H1 (cell line): ENCODE measurements at regions not wholly inside any gene's neighbourhood (a gene's known extent, or its start where the extent isn't known, plus 50 kb on each side); places are given as distances from the start of the nearest gene placed in this dataset.

Experiments
- CTCF ChIA-PET: fragments of 300-600 bp; sonication (Branson Sonifier 250); formaldehyde crosslinking; loops from one replicate; lab custom pipeline; 2021; ENCODE audit not compliant: partially characterized antibody; lab: Charles Lee
- POLR2A ChIA-PET: fragments of 300-600 bp; sonication (Branson Sonifier 250); formaldehyde crosslinking; loops from one replicate; lab custom pipeline; 2021; ENCODE audit warnings: inconsistent platforms; ENCODE audit not compliant: partially characterized antibody; lab: Charles Lee
- DNase-seq, 2 experiments: peaks; one replicate each; pipeline versions ENCODE4 v3.0.0 to v3.0.0-alpha.2; 2010 to 2022; ENCODE audit warnings: low spot score in 2 of 2, low read depth in 1 of 2, mixed read lengths in 1 of 2
- FAIRE-seq: peaks from 2 replicates; lab custom pipeline; 2011; peaks lifted over from hg19 to GRCh38; lab: Jason Lieb, UNC
- H2AFZ ChIP-seq: 2 replicates; pipeline ENCODE4 v1.8.1; 2012; ENCODE audit warnings: low read length, inconsistent platforms
- H2AK5ac ChIP-seq: 2 replicates; pipeline ENCODE4 v1.6.1; 2013; ENCODE audit warnings: low read depth, low read length
- H2BK120ac ChIP-seq: replicated peaks from 2 replicates; pipeline ENCODE3; 2013; ENCODE audit warnings: low read depth, low read length, inconsistent platforms
- H2BK12ac ChIP-seq: 2 replicates; pipeline ENCODE4 v1.6.1; 2013; ENCODE audit warnings: low read depth, low read length
- H2BK15ac ChIP-seq: 2 replicates; pipeline ENCODE4 v1.6.1; 2013; ENCODE audit warnings: low read length
- H2BK20ac ChIP-seq: 2 replicates; pipeline ENCODE4 v1.6.1; 2013; ENCODE audit warnings: low read length
- H2BK5ac ChIP-seq: 2 replicates; pipeline ENCODE4 v1.6.1; 2013; ENCODE audit warnings: low read depth, low read length
- H3K14ac ChIP-seq: 2 replicates; pipeline ENCODE4 v1.6.1; 2013; ENCODE audit warnings: inconsistent platforms; ENCODE audit not compliant: insufficient read length
- H3K18ac ChIP-seq: 2 replicates; pipeline ENCODE4 v1.6.1; 2013; ENCODE audit warnings: low read length; ENCODE audit errors: extremely low read depth
- H3K23ac ChIP-seq: 2 replicates; pipeline ENCODE4 v1.6.1; 2013; ENCODE audit warnings: inconsistent platforms; ENCODE audit not compliant: insufficient read length
- H3K23me2 ChIP-seq: 2 replicates; pipeline ENCODE4 v1.6.1; 2013; ENCODE audit warnings: low read depth, low read length
- H3K27ac ChIP-seq: 2 replicates; pipeline ENCODE4 v1.6.1; 2011; ENCODE audit warnings: low read depth, low read length, inconsistent platforms
- H3K27me3 ChIP-seq, 4 experiments: replicated peaks in 1 of 4; 1 replicate in 1 of 4; 2 replicates in 3 of 4; pipeline versions ENCODE4 v1.6.1 to v1.8.1; 2011 to 2013; ENCODE audit warnings: low read length in 3 of 4, mild to moderate bottlenecking in 3 of 4, inconsistent platforms in 2 of 4, mixed read lengths in 2 of 4, moderate library complexity in 1 of 4; ENCODE audit not compliant: control insufficient read depth in 3 of 4, insufficient read depth in 3 of 4; ENCODE audit errors: extremely low read depth in 1 of 4
- H3K36me3 ChIP-seq, 4 experiments: 2 replicates each; pipeline versions ENCODE4 v1.6.1 to v1.8.1; 2011 to 2013; ENCODE audit warnings: mild to moderate bottlenecking in 4 of 4, low read length in 3 of 4, moderate library complexity in 2 of 4, control low read depth in 1 of 4, inconsistent platforms in 1 of 4; ENCODE audit not compliant: insufficient read depth in 4 of 4, control insufficient read depth in 2 of 4
- H3K4ac ChIP-seq: replicated peaks from 2 replicates; pipeline ENCODE3; 2013; ENCODE audit warnings: low read length, low read depth, mixed read lengths, inconsistent platforms; ENCODE audit not compliant: insufficient read length
- H3K4me1 ChIP-seq, 4 experiments: replicated peaks in 1 of 4; 1 replicate in 1 of 4; 2 replicates in 3 of 4; pipeline versions ENCODE4 v1.6.1 to v1.8.1; 2011 to 2013; ENCODE audit warnings: low read length in 3 of 4, inconsistent platforms in 2 of 4, mixed read lengths in 1 of 4; ENCODE audit not compliant: insufficient read depth in 4 of 4, control insufficient read depth in 3 of 4
- H3K4me2 ChIP-seq, 2 experiments: 2 replicates each; pipeline versions ENCODE4 v1.6.1 to v1.8.1; 2011 to 2013; ENCODE audit warnings: low read depth in 2 of 2, low read length in 2 of 2, control low read depth in 1 of 2, inconsistent platforms in 1 of 2, mild to moderate bottlenecking in 1 of 2; ENCODE audit not compliant: insufficient read depth in 1 of 2
- H3K4me3 ChIP-seq, 4 experiments: fragments of 200-600, 300-600 bp in 1 of 4; sonication (generic), shearing (Covaris generic), sonication (Bioruptor Twin) in 1 of 4; 2 replicates each; pipeline versions ENCODE4 v1.5.1 to v1.8.1; 2011 to 2016; ENCODE audit warnings: low read length in 4 of 4, low read depth in 3 of 4, control low read depth in 2 of 4, inconsistent platforms in 2 of 4, mild to moderate bottlenecking in 2 of 4, mixed read lengths in 1 of 4, moderate library complexity in 1 of 4; ENCODE audit not compliant: insufficient read depth in 2 of 4; ENCODE audit errors: extremely low read depth in 1 of 4
- H3K56ac ChIP-seq: replicated peaks from 2 replicates; pipeline ENCODE3; 2013; ENCODE audit warnings: low read depth, mild to moderate bottlenecking, mixed read lengths, low read length, inconsistent platforms; ENCODE audit not compliant: insufficient read length
- H3K79me1 ChIP-seq: 2 replicates; pipeline ENCODE4 v1.6.1; 2013; ENCODE audit warnings: low read depth, low read length, control low read depth
- H3K79me2 ChIP-seq, 2 experiments: 2 replicates each; pipeline versions ENCODE4 v1.6.1 to v1.8.1; 2012 to 2013; ENCODE audit warnings: low read length in 2 of 2, mild to moderate bottlenecking in 2 of 2, inconsistent platforms in 1 of 2; ENCODE audit not compliant: insufficient read depth in 2 of 2, control insufficient read depth in 1 of 2
- H3K9ac ChIP-seq, 4 experiments: replicated peaks in 1 of 4; 1 replicate in 1 of 4; 2 replicates in 3 of 4; pipeline versions ENCODE4 v1.6.1 to v1.8.1; 2011 to 2013; ENCODE audit warnings: low read depth in 3 of 4, low read length in 3 of 4, control low read depth in 2 of 4, mild to moderate bottlenecking in 2 of 4, moderate library complexity in 2 of 4, inconsistent platforms in 1 of 4; ENCODE audit errors: extremely low read depth in 1 of 4
- H3K9me3 ChIP-seq, 2 experiments: 2 replicates each; pipeline versions ENCODE4 v1.6.1 to v1.8.1; 2012 to 2013; ENCODE audit warnings: mild to moderate bottlenecking in 2 of 2, moderate library complexity in 2 of 2, control low read depth in 1 of 2, inconsistent platforms in 1 of 2, low read depth in 1 of 2, low read length in 1 of 2, mixed read lengths in 1 of 2; ENCODE audit not compliant: insufficient read depth in 2 of 2
- H4K20me1 ChIP-seq, 2 experiments: replicated peaks in 1 of 2; 2 replicates each; pipeline versions ENCODE3 to v1.8.1; 2011 to 2013; ENCODE audit warnings: inconsistent platforms in 2 of 2, low read length in 2 of 2, mild to moderate bottlenecking in 1 of 2; ENCODE audit not compliant: insufficient read depth in 2 of 2, control insufficient read depth in 1 of 2
- H4K5ac ChIP-seq: 2 replicates; pipeline ENCODE4 v1.6.1; 2013; ENCODE audit warnings: low read length, low read depth, mixed read lengths, inconsistent platforms; ENCODE audit not compliant: insufficient read length
- H4K8ac ChIP-seq: 2 replicates; pipeline ENCODE4 v1.8.0; 2013; ENCODE audit warnings: mild to moderate bottlenecking, moderate library complexity, low read length, inconsistent platforms; ENCODE audit not compliant: insufficient read depth; ENCODE audit errors: extremely low read depth
- H4K91ac ChIP-seq: replicated peaks from 2 replicates; pipeline ENCODE3; 2013; ENCODE audit warnings: low read length, mixed read lengths, inconsistent platforms; ENCODE audit not compliant: insufficient read length
- ATF2 ChIP-seq: IDR thresholded peaks from 2 replicates; pipeline ENCODE4 v1.6.1; 2012; ENCODE audit warnings: low read length, inconsistent platforms
- CHD2 ChIP-seq: IDR thresholded peaks from 2 replicates; pipeline ENCODE4 v1.6.1; 2012; ENCODE audit warnings: low read length, improper control_type of control experiment
- EP300 ChIP-seq, 2 experiments: IDR thresholded peaks; 1 replicate in 1 of 2; 2 replicates in 1 of 2; pipeline ENCODE4 v1.6.1; 2011 to 2012; ENCODE audit warnings: low read depth in 2 of 2, low read length in 2 of 2, mild to moderate bottlenecking in 2 of 2, borderline replicate concordance in 1 of 2, inconsistent platforms in 1 of 2, moderate library complexity in 1 of 2
- HDAC6 ChIP-seq: IDR thresholded peaks from one replicate; pipeline ENCODE4 v1.7.1; 2012; ENCODE audit warnings: low read depth, mild to moderate bottlenecking, inconsistent platforms, low read length, moderate library complexity
- POLR2A ChIP-seq, 2 experiments: IDR thresholded peaks; 1 replicate in 1 of 2; 2 replicates in 1 of 2; pipeline ENCODE4 v1.6.1; 2011; ENCODE audit warnings: low read depth in 2 of 2, low read length in 2 of 2, mild to moderate bottlenecking in 2 of 2; ENCODE audit errors: control extremely low read depth in 1 of 2
- POU5F1 ChIP-seq: IDR thresholded peaks from 2 replicates; pipeline ENCODE4 v1.6.1; 2011; ENCODE audit warnings: low read depth, mild to moderate bottlenecking, low read length, moderate library complexity
- SP4 ChIP-seq: IDR thresholded peaks from 2 replicates; pipeline ENCODE4 v1.6.1; 2012; ENCODE audit warnings: low read length, inconsistent platforms
- YY1 ChIP-seq: IDR thresholded peaks from 2 replicates; pipeline ENCODE4 v1.6.1; 2011; ENCODE audit warnings: low read depth, mild to moderate bottlenecking, low read length

- TF ChIP-seq HDAC6 = no peak
- TF ChIP-seq, all 59 proteins: peak for 0
These were observed 230.6 kb upstream of the SPRY1 start (continued) for GRCh38 chr4:123166023-123166422.

GRCh38 chr4:123167931-123168330 is 228.7 kb upstream of the SPRY1 start:
- H3K4me3 ChIP-seq = no peak overlapping the region
- POLR2A ChIA-PET = no interaction called here

More at GRCh38 chr4:123167931-123168330, 228.7 kb upstream of the SPRY1 start:
- no peaks in the 10 kb centered on the region for H3K27me3 ChIP-seq
- no peak for DNase-seq
- H3K4ac ChIP-seq = no peak overlapping the region
- TF ChIP-seq POU5F1 (no peak), YY1 (no peak), ATF2 (no peak), CHD2 (no peak), HDAC6 (no peak), EP300 (IDR thresholded peaks at IDR 0.05; ENCODE audit: borderline replicate concordance in 1 of 2, low read depth in 2 of 2, low read length in 2 of 2) (no peak), SP4 (no peak), POLR2A (IDR thresholded peaks at IDR 0.05; ENCODE audit: control extremely low read depth in 1 of 2, low read depth in 2 of 2, low read length in 2 of 2) (no peak)
- TF ChIP-seq, all 59 proteins: peak for 0
- CTCF ChIA-PET = interaction anchor here (0.6 to 1.0 kb wide), 2 partner anchors 14 to 41 kb away, joined by 3 read pairs; no protein-coding TSS in a partner anchor
- H3K4me1 ChIP-seq = no peaks in the 10 kb centered on the region
- H2AFZ ChIP-seq = no peak overlapping the region
- no peak overlapping the region for H2BK12ac ChIP-seq
- no peak overlapping the region for H2BK15ac ChIP-seq
- no peak overlapping the region for H4K8ac ChIP-seq
- no peak overlapping the region for H3K27ac ChIP-seq
- no peaks in the 10 kb centered on the region for H3K79me1 ChIP-seq
- no peak overlapping the region for H2BK5ac ChIP-seq
- H3K9ac ChIP-seq = no peak overlapping the region
- no peak for FAIRE-seq
- no peaks in the 10 kb centered on the region for H3K23me2 ChIP-seq
- no peak overlapping the region for H2BK20ac ChIP-seq
- no peaks in the 10 kb centered on the region for H4K20me1 ChIP-seq
- no peak overlapping the region for H4K5ac ChIP-seq
- H3K79me2 ChIP-seq = no peaks in the 10 kb centered on the region
- no peak overlapping the region for H3K14ac ChIP-seq
- H3K9me3 ChIP-seq = no peaks in the 10 kb centered on the region
- H3K18ac ChIP-seq = no peak overlapping the region
- no peak overlapping the region for H2BK120ac ChIP-seq
- H4K91ac ChIP-seq = no peak overlapping the region
- no peak overlapping the region for H3K4me2 ChIP-seq
- no peak overlapping the region for H3K56ac ChIP-seq
- no peaks in the 10 kb centered on the region for H3K36me3 ChIP-seq
- no peak overlapping the region for H2AK5ac ChIP-seq
- H3K23ac ChIP-seq = no peak overlapping the region
